Activated T-cell treated with anti-CD3 and anti-CD28 coated beads, Interleukin-2, amount 50 U/mL, for 4 hours (primary cell): ENCODE measurements at regions not wholly inside any gene's neighbourhood (a gene's known extent, or its start where the extent isn't known, plus 50 kb on each side); places are given as distances from the start of the nearest gene placed in this dataset.
"Not testable (repeated sequence)": the region's sequence is repeated elsewhere in the genome, so short reads cannot be mapped to it uniquely, and the experiment has no call there.

Source experiments
- ATAC-seq, 2 donors: fragments of 200-7000 bp; cut with Tn5 transposase; one replicate each; pipeline ENCODE4 v1.10.0; 2021
- DNase-seq: peaks from one replicate; pipeline ENCODE4 v3.0.0-alpha.2; 2020
- H3K27me3 Mint-ChIP-seq: one replicate; pipeline ENCODE4 v1.8.0; 2021; ENCODE audit warnings: low read depth, mixed read lengths
- H3K36me3 Mint-ChIP-seq: one replicate; pipeline ENCODE4 v1.8.0; 2022; ENCODE audit warnings: mixed read lengths; ENCODE audit not compliant: insufficient read depth
- H3K4me1 Mint-ChIP-seq: one replicate; pipeline ENCODE4 v1.8.0; 2021; ENCODE audit warnings: low read depth, mixed read lengths
- H3K4me3 Mint-ChIP-seq: one replicate; pipeline ENCODE4 v1.8.0; 2021; ENCODE audit warnings: mild to moderate bottlenecking, moderate library complexity, mixed read lengths
- H3K9me3 Mint-ChIP-seq: one replicate; pipeline ENCODE4 v1.8.0; 2021; ENCODE audit warnings: mixed read lengths

DNA sequence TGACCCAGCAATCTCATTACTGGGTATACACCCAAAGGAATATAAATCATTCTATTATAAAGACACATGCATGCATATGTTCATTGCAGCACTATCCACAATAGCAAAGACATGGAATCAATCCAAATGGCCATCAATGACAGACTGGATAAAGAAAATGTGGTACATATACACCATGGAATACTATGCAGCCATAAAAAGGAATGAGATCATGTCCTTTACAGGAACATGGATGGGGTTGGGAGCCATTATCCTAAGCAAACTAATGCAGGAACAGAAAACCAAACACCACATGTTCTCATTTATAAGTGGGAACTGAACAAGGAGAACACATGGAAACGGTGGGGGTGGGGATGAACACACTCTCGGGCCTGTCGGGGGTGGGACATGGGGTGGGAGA, 129.2 kb upstream of the STK26 start:
- not testable (repeated sequence) for H3K9me3 Mint-ChIP-seq, H3K4me3 Mint-ChIP-seq, DNase-seq, H3K4me1 Mint-ChIP-seq, H3K27me3 Mint-ChIP-seq, H3K36me3 Mint-ChIP-seq, ATAC-seq

DNA sequence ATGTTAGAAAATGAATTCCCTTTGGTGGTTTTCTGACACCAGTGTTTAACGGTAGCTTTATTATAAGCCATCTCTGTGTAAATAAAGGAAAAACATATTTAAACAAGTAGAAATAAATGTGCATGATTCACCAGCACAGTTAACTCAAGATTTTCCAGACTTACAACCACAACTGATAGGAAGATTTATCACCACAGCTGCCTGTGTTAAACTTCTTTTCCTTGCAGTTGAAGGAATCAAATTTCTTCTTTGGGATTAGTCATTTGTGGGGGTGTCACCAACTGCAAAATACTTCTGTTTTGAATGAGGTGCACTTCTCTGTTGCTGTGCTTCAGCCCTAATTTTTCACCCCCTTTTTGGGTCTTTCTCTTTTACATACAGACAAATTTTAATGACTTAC, 128.1 kb upstream of the STK26 start:
- Mint-ChIP-seq H3K27me3 (no peaks in the 10 kb centered on the region), H3K9me3 (no peaks in the 10 kb centered on the region), H3K4me1 (no peaks in the 10 kb centered on the region), H3K36me3 (no peaks in the 10 kb centered on the region), H3K4me3 (no peak overlapping the region)
- ATAC-seq (no peak), DNase-seq (no peak)

DNA sequence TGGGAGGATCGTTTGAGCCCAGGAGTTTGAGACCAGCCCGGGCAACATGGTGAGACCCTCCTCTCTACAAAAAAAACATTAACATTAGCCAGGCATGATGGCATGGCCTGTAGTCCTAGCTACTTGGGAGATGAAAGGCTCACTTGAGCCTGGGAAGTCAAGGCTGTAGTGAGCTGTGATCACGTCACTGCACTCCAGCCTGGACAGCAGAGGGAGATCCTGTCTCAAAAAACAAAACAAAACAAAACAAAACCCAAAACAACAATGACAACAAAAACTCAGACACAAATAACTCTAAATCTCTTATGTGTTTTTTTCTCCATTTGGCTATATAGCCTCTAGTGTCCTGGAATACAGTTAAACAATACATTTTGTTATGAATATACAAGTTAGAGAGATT, 127.3 kb upstream of the STK26 start:
- H3K4me1 Mint-ChIP-seq: no peaks in the 10 kb centered on the region
- H3K9me3 Mint-ChIP-seq: no peaks in the 10 kb centered on the region
- no peak for ATAC-seq
- no peaks in the 10 kb centered on the region for H3K36me3 Mint-ChIP-seq
- DNase-seq: no peak
- H3K4me3 Mint-ChIP-seq: no peak overlapping the region
- H3K27me3 Mint-ChIP-seq: no peaks in the 10 kb centered on the region

DNA sequence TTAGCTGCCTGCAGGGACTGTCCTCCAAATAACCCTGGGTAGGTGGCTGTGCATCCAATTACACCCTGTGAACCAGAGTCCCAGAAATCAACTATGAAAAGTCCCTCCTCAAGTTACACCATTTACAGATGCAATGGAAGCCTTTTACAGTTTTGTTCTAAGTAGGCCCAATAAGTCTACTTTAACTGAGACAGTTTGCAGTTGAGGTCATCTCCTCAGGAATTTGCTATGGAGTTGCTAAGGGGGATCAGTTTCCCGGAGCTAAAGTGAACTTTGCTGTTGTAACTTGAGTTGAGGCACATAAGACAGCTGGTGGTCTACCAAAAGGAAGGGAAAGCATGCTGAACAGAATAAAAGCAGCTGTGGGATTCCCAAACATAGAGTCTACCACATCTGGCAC, 121.6 kb upstream of the STK26 start:
- Mint-ChIP-seq H3K36me3 (no peaks in the 10 kb centered on the region), H3K27me3 (no peaks in the 10 kb centered on the region), H3K9me3 (no peaks in the 10 kb centered on the region), H3K4me1 (no peaks in the 10 kb centered on the region), H3K4me3 (no peak overlapping the region)
- DNase-seq (no peak), ATAC-seq (no peak)

DNA sequence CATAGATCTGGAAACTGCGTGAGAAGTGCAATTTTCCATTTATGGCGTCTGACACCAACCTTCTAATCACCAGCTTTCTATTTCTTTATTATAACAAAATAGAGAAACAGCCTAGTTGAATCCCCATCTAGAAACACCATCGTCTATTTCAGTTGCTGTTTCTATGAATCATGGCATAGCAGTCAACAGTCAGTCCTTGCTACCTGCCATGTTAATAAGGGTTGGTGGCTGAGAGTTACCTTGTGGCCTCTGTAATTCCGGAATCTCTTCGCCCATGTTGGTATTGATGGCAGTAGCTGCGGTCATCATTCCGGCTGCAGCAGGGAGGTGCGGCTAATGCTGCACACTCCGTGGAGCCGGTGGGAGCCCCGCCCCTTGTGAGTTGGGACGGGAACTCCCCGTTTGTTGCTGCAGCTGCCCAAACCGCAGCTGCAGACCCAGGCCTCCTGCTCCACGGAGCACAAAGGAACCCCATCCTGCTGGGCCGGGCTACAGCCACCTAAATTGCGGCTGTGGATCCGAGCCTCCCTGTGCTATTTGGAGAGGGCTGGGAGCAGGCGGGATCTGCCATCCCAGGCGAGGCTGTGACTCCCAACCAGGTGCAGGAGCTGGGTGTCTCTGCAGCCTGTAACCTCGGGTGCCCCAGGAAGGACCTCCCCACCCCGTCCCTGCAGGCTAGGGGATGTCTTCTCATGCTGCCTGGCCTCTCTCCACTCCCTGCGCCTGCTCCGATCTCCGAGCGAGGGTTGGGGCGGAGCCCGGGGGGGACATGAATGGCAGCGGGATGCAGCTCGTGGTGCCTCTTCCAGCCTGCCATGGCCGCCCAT, 115.4 kb upstream of the STK26 start:
- ATAC-seq (peak in 1 of 2 donors; percentile 32), DNase-seq (no peak)
- H3K4me1 Mint-ChIP-seq: no peaks in the 10 kb centered on the region
- H3K27me3 Mint-ChIP-seq: no peaks in the 10 kb centered on the region
- no peak overlapping the region for H3K4me3 Mint-ChIP-seq
- no peaks in the 10 kb centered on the region for H3K9me3 Mint-ChIP-seq
- no peaks in the 10 kb centered on the region for H3K36me3 Mint-ChIP-seq

DNA sequence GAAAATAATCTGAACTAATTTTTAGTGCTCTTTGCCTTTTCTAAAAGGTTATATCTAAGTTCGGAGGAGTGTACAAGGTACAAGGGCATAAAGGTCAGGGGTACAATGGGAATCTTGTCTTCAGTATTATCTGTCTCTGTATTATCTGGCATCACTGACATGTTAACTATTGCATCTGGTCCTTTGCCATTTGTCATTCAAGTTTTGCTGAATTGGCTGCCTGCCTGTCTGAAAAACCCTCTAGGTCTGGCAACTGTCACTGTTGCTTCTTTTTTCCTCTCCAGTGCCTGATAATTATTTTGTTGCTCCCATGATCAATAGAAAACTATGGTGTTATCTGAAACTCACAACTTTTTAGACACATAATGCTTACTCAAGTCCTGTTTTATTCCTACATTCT, 112.5 kb upstream of the STK26 start:
- Mint-ChIP-seq H3K27me3 (no peaks in the 10 kb centered on the region), H3K9me3 (no peaks in the 10 kb centered on the region), H3K36me3 (no peaks in the 10 kb centered on the region), H3K4me3 (no peak overlapping the region), H3K4me1 (no peaks in the 10 kb centered on the region)
- ATAC-seq (no peak), DNase-seq (no peak)

DNA sequence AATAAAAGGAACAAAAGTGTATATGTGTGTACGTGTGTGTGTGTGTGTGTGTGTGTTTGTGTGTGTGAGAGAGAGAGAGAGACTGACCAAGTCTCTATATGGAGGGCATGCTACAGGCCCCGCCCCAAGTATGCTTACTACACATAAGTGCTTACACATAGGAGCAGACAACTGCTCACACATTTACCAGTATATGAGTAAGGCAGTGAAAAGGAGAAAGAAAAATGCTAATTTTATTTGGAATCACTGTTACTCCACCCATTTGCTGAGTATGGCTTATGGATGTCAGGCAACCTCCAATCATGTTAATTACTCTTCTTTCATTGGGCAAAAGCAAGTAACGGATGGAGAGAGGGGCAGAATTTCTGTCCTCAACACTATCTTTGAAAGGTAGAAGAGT, 107.6 kb upstream of the STK26 start:
- Mint-ChIP-seq H3K4me1 (no peaks in the 10 kb centered on the region), H3K27me3 (no peaks in the 10 kb centered on the region), H3K4me3 (no peak overlapping the region), H3K36me3 (no peaks in the 10 kb centered on the region), H3K9me3 (no peaks in the 10 kb centered on the region)
- ATAC-seq: no peak
- DNase-seq: no peak

DNA sequence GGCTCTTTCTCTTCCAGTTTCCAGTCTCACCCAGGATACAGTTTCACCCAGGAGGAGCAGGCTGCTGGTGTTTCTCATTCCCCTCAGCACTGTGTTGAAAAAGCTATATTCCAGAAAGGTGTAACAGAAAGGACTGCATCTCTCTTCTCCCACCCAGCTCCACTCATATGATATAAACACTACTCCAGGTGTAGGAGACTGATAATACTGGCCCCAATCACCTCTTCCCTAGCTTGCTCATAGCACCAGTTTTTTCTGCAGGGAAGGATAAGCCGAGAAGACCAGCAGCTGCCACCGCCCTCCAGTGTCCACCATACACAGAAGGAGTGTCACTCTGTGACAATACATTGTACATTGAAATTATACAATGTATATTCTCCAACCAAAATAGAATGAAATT, 105.5 kb upstream of the STK26 start:
- DNase-seq (no peak), ATAC-seq (no peak)
- Mint-ChIP-seq H3K27me3 (no peaks in the 10 kb centered on the region), H3K4me3 (no peak overlapping the region), H3K4me1 (no peaks in the 10 kb centered on the region), H3K9me3 (no peaks in the 10 kb centered on the region), H3K36me3 (no peaks in the 10 kb centered on the region)

DNA sequence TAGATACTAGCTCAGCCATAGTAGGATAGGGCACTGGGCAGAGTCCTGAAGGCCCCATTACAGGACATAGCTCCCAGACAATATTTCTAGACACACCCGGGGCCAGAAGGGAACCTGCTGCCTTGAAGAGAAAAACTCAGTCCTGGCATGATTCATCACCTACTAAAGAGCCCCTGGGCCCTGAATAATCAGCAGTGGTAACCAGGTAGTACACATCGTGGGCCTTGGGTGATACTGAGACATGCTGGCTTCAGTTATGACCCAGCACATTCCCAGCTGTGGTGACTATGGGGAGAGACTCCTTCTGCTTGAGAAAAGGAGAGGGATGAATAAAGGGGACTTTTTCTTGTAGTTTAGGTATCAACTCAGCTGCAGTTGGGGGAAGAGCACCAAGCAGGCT, 104.3 kb upstream of the STK26 start:
- no peaks in the 10 kb centered on the region for H3K9me3 Mint-ChIP-seq
- H3K4me1 Mint-ChIP-seq: no peaks in the 10 kb centered on the region
- DNase-seq: no peak
- H3K4me3 Mint-ChIP-seq: no peak overlapping the region
- no peak for ATAC-seq
- no peaks in the 10 kb centered on the region for H3K36me3 Mint-ChIP-seq
- no peaks in the 10 kb centered on the region for H3K27me3 Mint-ChIP-seq

DNA sequence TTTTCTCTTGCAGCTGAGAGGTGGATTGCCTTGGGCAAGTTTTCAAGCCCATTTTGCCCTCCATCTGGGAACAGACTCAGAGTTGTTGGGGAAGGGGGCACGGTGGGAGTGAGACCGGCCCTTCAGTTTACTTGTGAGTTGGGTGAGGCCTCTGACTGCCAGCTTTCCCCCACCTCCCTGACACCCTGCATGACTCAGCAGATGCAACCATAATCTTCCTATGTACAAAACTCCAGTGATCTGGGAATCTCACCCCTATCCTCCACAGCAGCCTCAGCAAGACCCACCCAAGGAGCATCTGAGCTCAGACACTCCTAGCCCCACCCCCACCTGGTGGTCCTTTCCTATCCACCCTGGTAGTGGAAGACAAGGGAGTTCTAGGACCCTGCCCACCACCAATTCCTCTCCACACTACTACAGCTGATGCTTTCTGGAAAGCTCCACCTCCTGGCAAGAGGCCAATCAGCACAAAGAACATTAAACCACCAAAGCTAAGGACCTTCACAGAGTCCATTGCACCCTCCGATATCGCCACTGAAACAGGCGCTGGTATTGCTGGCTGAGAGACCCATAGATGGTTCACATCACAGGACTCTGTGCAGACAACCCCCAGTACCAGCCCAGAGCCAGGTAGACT, 99.4 kb upstream of the STK26 start:
- no peaks in the 10 kb centered on the region for H3K4me1 Mint-ChIP-seq
- H3K27me3 Mint-ChIP-seq: no peaks in the 10 kb centered on the region
- DNase-seq (no peak), ATAC-seq (no peak)
- no peaks in the 10 kb centered on the region for H3K36me3 Mint-ChIP-seq
- no peaks in the 10 kb centered on the region for H3K9me3 Mint-ChIP-seq
- H3K4me3 Mint-ChIP-seq: no peak overlapping the region

DNA sequence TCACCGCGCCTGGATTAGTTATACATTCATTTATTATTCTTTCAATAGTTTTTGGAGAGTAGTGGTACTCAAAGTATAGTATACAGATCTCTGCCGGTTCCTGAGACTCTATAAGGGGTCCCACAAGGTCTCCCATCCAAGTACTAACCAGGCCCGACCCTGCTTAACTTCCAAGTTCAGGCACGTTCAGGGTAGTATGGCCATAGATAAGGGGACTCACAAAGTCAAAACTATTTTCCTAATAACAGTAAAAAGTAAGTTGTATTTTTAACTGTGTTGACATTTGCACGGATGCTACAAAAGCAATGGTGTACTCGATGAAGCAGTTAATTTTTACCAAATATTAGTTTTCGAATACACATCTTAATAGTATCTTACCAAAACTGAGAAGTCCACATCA, 84.4 kb upstream of the STK26 start:
- H3K4me3 Mint-ChIP-seq: no peak overlapping the region
- ATAC-seq (no peak), DNase-seq (no peak)
- no peaks in the 10 kb centered on the region for H3K9me3 Mint-ChIP-seq
- no peaks in the 10 kb centered on the region for H3K27me3 Mint-ChIP-seq
- no peaks in the 10 kb centered on the region for H3K4me1 Mint-ChIP-seq
- H3K36me3 Mint-ChIP-seq: no peaks in the 10 kb centered on the region

DNA sequence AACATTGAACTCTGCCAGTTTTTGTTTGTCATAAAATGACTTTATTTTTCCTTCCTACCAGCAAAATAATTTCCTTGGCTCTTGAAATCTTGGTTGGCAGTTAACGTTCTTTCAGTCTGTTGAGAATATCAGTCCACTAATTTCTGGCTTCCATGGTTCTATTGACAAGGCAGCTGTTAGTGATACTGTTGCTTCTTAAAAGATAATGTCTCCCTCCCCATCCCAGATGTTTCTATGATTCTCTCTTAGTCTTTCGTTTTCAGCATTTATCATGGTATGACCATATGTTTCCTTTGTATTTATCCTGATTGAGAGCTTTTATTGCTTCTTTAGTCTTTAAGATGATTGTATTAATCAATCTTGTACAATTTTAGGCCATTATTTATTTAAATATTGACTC, 81.1 kb upstream of the STK26 start:
- no peak for ATAC-seq
- Mint-ChIP-seq H3K9me3 (no peaks in the 10 kb centered on the region), H3K27me3 (no peaks in the 10 kb centered on the region), H3K36me3 (no peaks in the 10 kb centered on the region), H3K4me3 (no peak overlapping the region), H3K4me1 (peaks cover 8% of the 10 kb centered on the region)
- no peak for DNase-seq

DNA sequence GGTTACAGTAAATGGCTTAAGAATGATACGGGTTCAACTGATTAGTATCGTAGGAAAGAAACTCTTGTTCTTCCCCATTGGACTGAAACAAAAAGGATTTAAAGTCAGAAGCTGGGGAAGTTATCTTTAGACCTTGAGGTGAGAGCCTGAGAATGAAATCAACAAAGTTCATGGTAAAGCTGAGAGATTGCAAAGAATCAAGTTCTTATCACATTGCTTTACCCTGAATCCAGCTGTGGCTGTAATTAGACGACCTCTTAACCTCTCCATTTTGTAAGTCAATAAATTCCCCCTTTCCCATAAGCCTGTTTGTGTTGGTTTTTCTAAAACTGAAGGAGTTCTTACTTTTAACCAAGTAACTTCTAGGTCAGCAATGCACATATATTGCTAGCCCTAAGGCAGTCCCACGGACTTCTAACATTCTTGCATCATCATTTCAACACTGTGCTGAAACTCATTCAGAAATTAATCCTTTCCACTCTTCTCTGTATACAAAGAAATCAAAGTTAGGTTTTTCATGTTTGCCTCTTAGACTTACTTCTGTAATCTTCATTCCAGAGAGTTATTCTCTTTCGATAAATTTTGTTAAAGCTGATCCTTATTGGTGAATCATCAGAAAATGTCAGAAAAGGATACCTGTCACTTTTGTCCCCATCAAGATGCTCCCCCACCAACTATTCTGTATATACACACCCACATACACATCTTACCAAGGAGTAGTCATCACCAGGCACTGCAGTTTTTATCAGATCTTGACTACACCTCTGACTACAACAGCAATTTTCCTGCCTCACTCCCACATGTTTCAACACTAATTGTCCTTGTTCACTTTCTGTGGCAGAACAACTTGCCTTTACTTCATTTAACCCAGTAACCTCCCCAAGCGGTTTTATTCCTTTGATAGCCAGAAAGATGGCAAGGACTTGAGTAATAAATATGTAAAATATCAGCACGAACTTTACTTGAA, 77.9 kb upstream of the STK26 start:
- peaks cover 8% of the 10 kb centered on the region for H3K4me1 Mint-ChIP-seq
- no peak for ATAC-seq
- H3K36me3 Mint-ChIP-seq: no peaks in the 10 kb centered on the region
- no peaks in the 10 kb centered on the region for H3K9me3 Mint-ChIP-seq
- no peak for DNase-seq
- no peak overlapping the region for H3K4me3 Mint-ChIP-seq
- H3K27me3 Mint-ChIP-seq: no peaks in the 10 kb centered on the region

DNA sequence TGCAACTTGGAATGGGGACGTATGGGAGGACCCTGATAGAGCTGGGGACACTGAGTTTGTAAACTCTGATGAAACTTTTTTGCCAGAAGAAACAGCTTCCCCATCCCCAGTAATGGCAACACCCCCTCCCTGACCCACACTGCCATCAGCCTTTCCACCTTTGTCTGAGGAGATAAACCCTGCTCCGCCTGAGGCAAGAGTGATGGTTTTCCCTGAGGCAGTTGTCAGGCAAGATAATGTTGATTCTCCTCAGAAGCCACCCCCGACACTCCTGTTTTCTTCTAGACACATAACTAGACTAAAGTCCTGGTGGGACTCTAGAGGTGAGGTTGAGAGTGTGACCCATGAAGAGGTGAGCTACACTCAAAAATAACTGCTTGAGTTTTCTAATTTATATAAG, 71.9 kb upstream of the STK26 start:
- Mint-ChIP-seq H3K36me3 (no peaks in the 10 kb centered on the region), H3K4me3 (no peak overlapping the region), H3K4me1 (peaks cover 4% of the 10 kb centered on the region), H3K27me3 (no peaks in the 10 kb centered on the region), H3K9me3 (no peaks in the 10 kb centered on the region)
- no peak for DNase-seq
- ATAC-seq: no peak
